Spleen (tissue), 11 donors: ENCODE measurements at regions not wholly inside any gene's neighbourhood (a gene's known extent, or its start where the extent isn't known, plus 50 kb on each side); places are given as distances from the start of the nearest gene placed in this dataset.
"Not testable (repeated sequence)": the region's sequence is repeated elsewhere in the genome, so short reads cannot be mapped to it uniquely, and the experiment has no call there.

ENCODE experiments used
- DNase-seq: peaks from one replicate; pipeline ENCODE4 v3.0.0-alpha.2; 2020
- H3K27ac ChIP-seq, 8 donors: fragments of 200-600 bp; sonication (generic) in 7 of 8; 1 replicate in 4 of 8; 2 replicates in 4 of 8; pipeline versions ENCODE4 v1.5.0 to v1.8.0; 2016 to 2021; ENCODE audit warnings: inconsistent platforms in 4 of 8, mild to moderate bottlenecking in 4 of 8, moderate library complexity in 1 of 8
- H3K27me3 ChIP-seq, 7 donors: fragments of 200-600 bp; sonication (generic) in 6 of 7; replicated peaks in 1 of 7; 1 replicate in 4 of 7; 2 replicates in 3 of 7; pipeline versions ENCODE4 v1.5.0 to v1.8.0; 2016 to 2021; ENCODE audit warnings: inconsistent platforms in 3 of 7, mild to moderate bottlenecking in 1 of 7
- H3K36me3 ChIP-seq, 6 donors: fragments of 200-600 bp; sonication (generic) in 5 of 6; 1 replicate in 4 of 6; 2 replicates in 2 of 6; pipeline versions ENCODE4 v1.5.0 to v1.8.0; 2016 to 2021; ENCODE audit warnings: inconsistent platforms in 2 of 6
- H3K4me1 ChIP-seq, 6 donors: fragments of 200-600 bp; sonication (generic) in 5 of 6; 1 replicate in 3 of 6; 2 replicates in 3 of 6; pipeline versions ENCODE4 v1.5.0 to v1.8.0; 2016 to 2021; ENCODE audit warnings: inconsistent platforms in 3 of 6
- H3K4me3 ChIP-seq, 8 donors: fragments of 200-600 bp; sonication (generic) in 7 of 8; 1 replicate in 4 of 8; 2 replicates in 4 of 8; pipeline versions ENCODE4 v1.5.0 to v1.8.0; 2016 to 2021; ENCODE audit warnings: inconsistent platforms in 4 of 8, mild to moderate bottlenecking in 4 of 8, moderate library complexity in 2 of 8
- H3K9me3 ChIP-seq, 8 donors: fragments of 200-600 bp; sonication (generic) in 7 of 8; 1 replicate in 4 of 8; 2 replicates in 4 of 8; pipeline versions ENCODE4 v1.5.0 to v1.8.0; 2016 to 2021; ENCODE audit warnings: inconsistent platforms in 4 of 8
- POLR2A ChIP-seq, 3 donors: fragments of 450-650 bp; IDR thresholded peaks; one replicate each; pipeline ENCODE4 v1.5.1; 2017; ENCODE audit warnings: antibody characterized with exemption in 3 of 3, mild to moderate bottlenecking in 1 of 3
- POLR2AphosphoS5 ChIP-seq, 3 donors: sonication (generic); formaldehyde crosslinking; IDR thresholded peaks; one replicate each; pipeline ENCODE4 v1.5.1; 2017; ENCODE audit warnings: antibody characterized with exemption in 3 of 3
- whole genome bisulfite sequencing, 5 donors: extraction: QIAGEN DNeasy Blood & Tissue Kit in 3 of 5; methylation state at CpG; one replicate each; pipeline versions ENCODE4 v1.1.5 to v1.1.7; 2013 to 2018; 5-methylcytosine and 5-hydroxymethylcytosine counted together
- intact Hi-C: fragments of 100-400 bp; cut with DNase I; formaldehyde crosslinking; loops from one replicate; pipeline ENCODE4 v1.15.0; 2023; ENCODE audit warnings: low total_unique reads
- TF ChIP-seq, protein P1 (sequence below), 11 experiments: fragments of 200-600 bp in 7 of 11; fragments of 450-650 bp in 4 of 11; sonication (generic) in 4 of 11; IDR thresholded peaks in 8 of 11; conservative IDR thresholded peaks in 3 of 11; 1 replicate in 7 of 11; 2 replicates in 4 of 11; pipeline versions ENCODE4 v1.4.0 to v1.8.0; 2016 to 2021; ENCODE audit warnings: antibody characterized with exemption in 11 of 11, inconsistent platforms in 4 of 11, mild to moderate bottlenecking in 1 of 11
- donor health status: healthy with polysubstance abuse.
- donor health status: DM: no; HTN: no; CAD: no; lungs with moderate emphysema.
- donor health status: DM: no; HTN: no; CAD: no.
- donor health status: Bipolar disorder and iron deficiency.
- donor health status: healthy.
- donor health status: DM: no; HTN: no; CAD: no.
- donor health status: DM: yes; HTN: yes; CAD: no.

DNA sequence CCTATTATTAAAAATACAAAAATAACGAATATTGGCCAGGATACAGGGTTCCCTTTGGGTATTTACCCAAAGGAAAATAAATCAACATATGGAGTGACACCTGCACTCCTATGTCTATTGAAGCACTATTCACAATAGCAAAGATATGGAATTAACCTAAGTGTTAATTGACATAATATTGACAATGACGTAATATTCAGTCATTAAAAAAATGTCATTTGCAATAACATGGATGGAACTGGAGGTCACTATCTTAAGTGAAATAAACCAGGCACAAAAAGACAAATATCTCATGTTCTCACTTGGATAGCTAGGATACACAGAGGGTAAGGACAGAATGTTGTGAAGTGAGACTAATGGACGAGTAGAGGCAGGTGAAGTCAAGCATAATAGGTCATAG, 326.3 kb upstream of the PTGER4 start:
- H3K9me3 ChIP-seq = peaks cover 0 to 38% (median 24%) of the 10 kb centered on the region in 8 donors
- 82 to 88% (median 84%) methylated on average over 3 of the region's 3 CpGs for WGBS, 5 donors
- peaks cover 0 to 21% (median 0%) of the 10 kb centered on the region in 6 donors for H3K4me1 ChIP-seq
- no peak for TF ChIP-seq POLR2A (IDR thresholded peaks at IDR 0.05)
- TF ChIP-seq, protein P1, sequence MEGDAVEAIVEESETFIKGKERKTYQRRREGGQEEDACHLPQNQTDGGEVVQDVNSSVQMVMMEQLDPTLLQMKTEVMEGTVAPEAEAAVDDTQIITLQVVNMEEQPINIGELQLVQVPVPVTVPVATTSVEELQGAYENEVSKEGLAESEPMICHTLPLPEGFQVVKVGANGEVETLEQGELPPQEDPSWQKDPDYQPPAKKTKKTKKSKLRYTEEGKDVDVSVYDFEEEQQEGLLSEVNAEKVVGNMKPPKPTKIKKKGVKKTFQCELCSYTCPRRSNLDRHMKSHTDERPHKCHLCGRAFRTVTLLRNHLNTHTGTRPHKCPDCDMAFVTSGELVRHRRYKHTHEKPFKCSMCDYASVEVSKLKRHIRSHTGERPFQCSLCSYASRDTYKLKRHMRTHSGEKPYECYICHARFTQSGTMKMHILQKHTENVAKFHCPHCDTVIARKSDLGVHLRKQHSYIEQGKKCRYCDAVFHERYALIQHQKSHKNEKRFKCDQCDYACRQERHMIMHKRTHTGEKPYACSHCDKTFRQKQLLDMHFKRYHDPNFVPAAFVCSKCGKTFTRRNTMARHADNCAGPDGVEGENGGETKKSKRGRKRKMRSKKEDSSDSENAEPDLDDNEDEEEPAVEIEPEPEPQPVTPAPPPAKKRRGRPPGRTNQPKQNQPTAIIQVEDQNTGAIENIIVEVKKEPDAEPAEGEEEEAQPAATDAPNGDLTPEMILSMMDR (IDR thresholded peaks at IDR 0.05 in 8 of 11, conservative IDR thresholded peaks at IDR 0.05 in 3 of 11) = no peak
- no peak for TF ChIP-seq POLR2AphosphoS5 (IDR thresholded peaks at IDR 0.05)
- no peaks in the 10 kb centered on the region for H3K36me3 ChIP-seq
- intact Hi-C loops = no loop called here
- no peaks in the 10 kb centered on the region for H3K27me3 ChIP-seq
- H3K4me3 ChIP-seq = no peak overlapping the region
- DNase-seq = no peak
- H3K27ac ChIP-seq = no peak overlapping the region

DNA sequence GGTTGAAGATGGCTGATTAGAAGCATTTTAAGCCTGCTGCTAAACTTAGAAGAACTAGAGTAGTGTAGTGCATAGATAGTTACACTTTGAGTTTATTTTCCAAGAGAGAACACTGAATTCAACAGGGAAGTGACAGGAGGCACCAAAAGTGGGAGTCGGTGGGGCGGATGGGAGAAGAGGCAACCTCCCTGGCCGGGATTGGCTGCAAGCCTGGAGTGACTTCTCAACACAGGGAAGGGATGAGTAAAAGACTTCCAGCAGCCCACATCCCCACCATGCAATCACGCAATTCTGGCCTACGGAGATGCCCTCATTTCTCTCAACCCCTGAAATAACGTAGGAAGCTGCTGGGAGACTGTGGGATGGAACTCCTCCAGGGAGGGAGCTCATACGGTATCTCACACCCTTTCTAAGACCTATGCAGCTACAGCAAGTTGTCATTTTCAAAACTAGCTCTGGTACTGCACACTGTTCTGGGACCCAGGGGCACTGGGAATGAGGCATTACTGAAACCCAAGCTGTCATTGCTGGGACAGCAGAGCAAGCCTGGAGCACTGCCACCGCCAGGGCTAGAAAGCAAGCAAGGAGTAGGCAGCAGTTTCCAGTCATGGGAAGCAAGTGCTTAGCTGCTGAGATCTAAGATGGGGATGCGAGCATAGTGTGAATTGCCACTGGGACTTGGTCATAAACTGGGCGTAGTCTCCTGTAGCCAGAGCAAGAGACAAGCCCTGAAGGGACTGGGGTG, 331.6 kb upstream of the PTGER4 start:
- no peak for DNase-seq
- TF ChIP-seq, protein P1 (IDR thresholded peaks at IDR 0.05 in 8 of 11, conservative IDR thresholded peaks at IDR 0.05 in 3 of 11) = no peak
- TF ChIP-seq POLR2A (IDR thresholded peaks at IDR 0.05) = no peak
- TF ChIP-seq POLR2AphosphoS5 (IDR thresholded peaks at IDR 0.05) = no peak

DNA sequence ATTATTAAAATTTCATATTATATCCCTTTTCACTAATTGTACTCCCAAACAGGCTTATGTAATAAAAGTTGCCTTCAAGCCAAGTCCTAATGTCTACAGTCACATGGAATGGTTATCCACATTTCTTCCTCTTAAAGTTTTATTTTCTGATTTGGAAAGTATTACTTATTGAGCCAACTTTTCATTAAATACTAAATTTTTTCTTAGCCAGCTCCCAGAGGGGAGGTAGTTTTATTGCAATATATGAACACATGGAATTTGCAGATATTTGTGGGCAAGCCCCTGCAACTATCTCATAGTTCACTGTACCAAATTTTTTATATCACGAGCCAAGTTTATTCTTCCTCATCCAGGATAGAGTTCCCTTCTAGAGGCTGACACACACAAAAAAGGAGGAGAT, 332.8 kb upstream of the PTGER4 start:
- Histone ChIP-seq H3K9me3 (peaks cover 0 to 35% (median 24%) of the 10 kb centered on the region in 8 donors), H3K27ac (no peak overlapping the region), H3K27me3 (no peaks in the 10 kb centered on the region), H3K4me3 (no peak overlapping the region), H3K4me1 (no peaks in the 10 kb centered on the region), H3K36me3 (no peaks in the 10 kb centered on the region)
- 83 to 98% (median 89%) methylated on average over 1 of the region's 1 CpG for WGBS, 5 donors
- intact Hi-C loops = no loop called here
- DNase-seq = no peak
- TF ChIP-seq POLR2A (IDR thresholded peaks at IDR 0.05) = no peak
- TF ChIP-seq POLR2AphosphoS5 (IDR thresholded peaks at IDR 0.05) = no peak
- TF ChIP-seq, protein P1 (IDR thresholded peaks at IDR 0.05 in 8 of 11, conservative IDR thresholded peaks at IDR 0.05 in 3 of 11) = no peak

More for the DNA sequence above, 331.6 kb upstream of the PTGER4 start:
- Histone ChIP-seq H3K9me3 (peaks cover 0 to 38% (median 24%) of the 10 kb centered on the region in 8 donors), H3K36me3 (no peaks in the 10 kb centered on the region), H3K4me3 (no peak overlapping the region), H3K4me1 (no peaks in the 10 kb centered on the region), H3K27me3 (no peaks in the 10 kb centered on the region), H3K27ac (no peak overlapping the region)
- intact Hi-C loops = no loop called here
- 91 to 96% (median 92%) methylated on average over 9 to 10 of the region's 10 CpGs for WGBS, 5 donors

DNA sequence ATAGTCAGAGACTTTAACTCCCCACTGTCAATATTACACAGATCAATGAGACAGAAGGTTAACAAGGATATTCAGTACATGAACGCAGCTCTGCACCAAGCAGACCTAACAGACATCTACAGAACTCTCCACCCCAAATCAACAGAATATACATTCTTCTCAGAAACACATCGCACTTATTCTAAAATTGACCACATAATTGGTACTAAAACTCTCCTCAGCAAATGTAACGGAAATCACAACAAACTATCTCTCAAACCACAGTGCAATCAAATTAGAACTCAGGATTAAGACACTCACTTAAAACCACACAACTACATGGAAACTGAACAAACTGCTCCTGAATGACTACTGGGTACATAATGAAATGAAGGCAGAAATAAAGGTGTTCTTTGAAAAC, 341.3 kb upstream of the PTGER4 start:
- H3K9me3 ChIP-seq, H3K36me3 ChIP-seq, DNase-seq, H3K27me3 ChIP-seq, H3K4me3 ChIP-seq, H3K4me1 ChIP-seq, intact Hi-C loops: not testable (repeated sequence)
- peak overlapping the region in 3 of 8 donors; percentile 37 to 63 (median 49) for H3K27ac ChIP-seq
- 83 to 90% (median 85%) methylated on average over 3 of the region's 3 CpGs for WGBS, 5 donors
